Keratinocyte (primary cell): ENCODE measurements at regions not wholly inside any gene's neighbourhood (a gene's known extent, or its start where the extent isn't known, plus 50 kb on each side); places are given as distances from the start of the nearest gene placed in this dataset.

Source experiments
- CTCF ChIP-seq, 3 experiments: IDR thresholded peaks in 1 of 3; conservative IDR thresholded peaks in 1 of 3; optimal IDR thresholded peaks in 1 of 3; 2 replicates in 2 of 3; 3 replicates in 1 of 3; pipeline versions ENCODE3 to v1.5.1; 2011; ENCODE audit warnings: low read length in 3 of 3, mild to moderate bottlenecking in 3 of 3, moderate library complexity in 2 of 3, control low read depth in 1 of 3, inconsistent platforms in 1 of 3; ENCODE audit not compliant: insufficient read depth in 2 of 3; ENCODE audit errors: extremely low read depth in 1 of 3
- EZH2 ChIP-seq: IDR thresholded peaks from one replicate; pipeline ENCODE4 v1.6.1; 2012; ENCODE audit warnings: inconsistent platforms, mild to moderate bottlenecking, low read length, moderate library complexity

GRCh38 chr1:185396126-185396525, 79.1 kb upstream of the IVNS1ABP start:
- TF ChIP-seq CTCF (optimal IDR thresholded peaks at IDR 0.05 in 1 of 3, IDR thresholded peaks at IDR 0.05 in 1 of 3, conservative IDR thresholded peaks at IDR 0.05 in 1 of 3; ENCODE audit: extremely low read depth in 1 of 3, insufficient read depth in 2 of 3, low read length in 3 of 3) (no peak), EZH2 (no peak)
